GM18867 (cell line): ENCODE measurements at regions not wholly inside any gene's neighbourhood (a gene's known extent, or its start where the extent isn't known, plus 50 kb on each side); places are given as distances from the start of the nearest gene placed in this dataset.
A peak's percentile ranks its signal among the peaks of the same experiment; 100 is the strongest.

Experiments
- ATAC-seq: cut with Tn5 transposase; IDR thresholded peaks from one replicate; pipeline ENCODE4 v1.9.1; 2021; ENCODE audit warnings: mild to moderate bottlenecking, moderate library complexity; ENCODE audit not compliant: unreplicated experiment

- ATAC-seq, result no peak
Observed at GRCh38 chr4:104146048-104146447, 348.6 kb downstream of the CXXC4 start.

GRCh38 chr4:104138116-104138515 lies 356.6 kb downstream of the CXXC4 start:
- ATAC-seq, result no peak

- no peak for ATAC-seq
Observed at GRCh38 chr4:104129243-104129642, 365.5 kb downstream of the CXXC4 start.

- ATAC-seq, result no peak
Observed at GRCh38 chr4:104128850-104129213, 365.9 kb downstream of the CXXC4 start.

GRCh38 chr4:104128031-104128849 lies 366.5 kb downstream of the CXXC4 start:
- no peak for ATAC-seq

- no peak for ATAC-seq
Observed at GRCh38 chr4:104123021-104123420, 371.7 kb downstream of the CXXC4 start.

- no peak for ATAC-seq
Observed at GRCh38 chr4:104117776-104118175, 376.9 kb downstream of the CXXC4 start.

GRCh38 chr4:104113850-104114249 lies 380.8 kb downstream of the CXXC4 start:
- ATAC-seq, result no peak

GRCh38 chr4:104099141-104099540 lies 379.4 kb upstream of the TACR3 start:
- no peak for ATAC-seq

- no peak for ATAC-seq
Observed at GRCh38 chr4:104093247-104093646, 373.5 kb upstream of the TACR3 start.

- no peak for ATAC-seq
Observed at GRCh38 chr4:104073229-104073628, 353.4 kb upstream of the TACR3 start.

- ATAC-seq, result no peak
Observed at GRCh38 chr4:104066533-104066932, 346.7 kb upstream of the TACR3 start.

GRCh38 chr4:104064646-104065577 lies 345.1 kb upstream of the TACR3 start:
- peak; percentile 93 for ATAC-seq

GRCh38 chr4:104063341-104063740 lies 343.6 kb upstream of the TACR3 start:
- no peak for ATAC-seq

GRCh38 chr4:104044369-104044768 lies 324.6 kb upstream of the TACR3 start:
- no peak for ATAC-seq

- no peak for ATAC-seq
Observed at GRCh38 chr4:104032896-104033295, 313.1 kb upstream of the TACR3 start.

GRCh38 chr4:104025251-104025650 lies 305.5 kb upstream of the TACR3 start:
- ATAC-seq, result no peak

- ATAC-seq, result no peak
Observed at GRCh38 chr4:104022831-104023230, 303.0 kb upstream of the TACR3 start.

GRCh38 chr4:104022226-104022625 lies 302.4 kb upstream of the TACR3 start:
- no peak for ATAC-seq

GRCh38 chr4:104020641-104021040 lies 300.9 kb upstream of the TACR3 start:
- ATAC-seq, result no peak

GRCh38 chr4:104017213-104017612 lies 297.4 kb upstream of the TACR3 start:
- no peak for ATAC-seq

GRCh38 chr4:104015680-104016079 lies 295.9 kb upstream of the TACR3 start:
- ATAC-seq, result no peak
